DMS153 (cell line): ENCODE measurements at regions not wholly inside any gene's neighbourhood (a gene's known extent, or its start where the extent isn't known, plus 50 kb on each side); places are given as distances from the start of the nearest gene placed in this dataset.
"Not testable (repeated sequence)": the region's sequence is repeated elsewhere in the genome, so short reads cannot be mapped to it uniquely, and the experiment has no call there.

Experiments used
- DNase-seq: peaks from one replicate; lab custom pipeline; 2025; lab: John Stamatoyannopoulos, UW

- DNase-seq: no peak
These were observed 51.0 kb upstream of the IRX5 start for GRCh38 chr16:54879681-54880080.

- no peak for DNase-seq
These were observed 52.4 kb upstream of the IRX5 start for GRCh38 chr16:54878301-54878700.

GRCh38 chr16:54875443-54875842 is 55.2 kb upstream of the IRX5 start:
- DNase-seq: no peak

- not testable (repeated sequence) for DNase-seq
These were observed 56.8 kb upstream of the IRX5 start for GRCh38 chr16:54873716-54874373.

- DNase-seq: no peak
These were observed 57.6 kb upstream of the IRX5 start for GRCh38 chr16:54873071-54873470.

- no peak for DNase-seq
These were observed 60.5 kb upstream of the IRX5 start for GRCh38 chr16:54870151-54870550.

GRCh38 chr16:54867302-54867832 is 63.3 kb upstream of the IRX5 start:
- no peak for DNase-seq

GRCh38 chr16:54862529-54862928 is 68.1 kb upstream of the IRX5 start:
- no peak for DNase-seq

GRCh38 chr16:54856871-54857270 is 73.8 kb upstream of the IRX5 start:
- DNase-seq: no peak

GRCh38 chr16:54847609-54848008 is 83.1 kb upstream of the IRX5 start:
- DNase-seq: no peak

GRCh38 chr16:54847207-54847606 is 83.5 kb upstream of the IRX5 start:
- peak; percentile 81 for DNase-seq

GRCh38 chr16:54846766-54847165 is 83.9 kb upstream of the IRX5 start:
- DNase-seq: peak; percentile 54

GRCh38 chr16:54843424-54843750 is 87.3 kb upstream of the IRX5 start:
- DNase-seq: no peak

- DNase-seq: no peak
These were observed 87.8 kb upstream of the IRX5 start for GRCh38 chr16:54842743-54843423.

GRCh38 chr16:54829691-54830090 is 101.0 kb upstream of the IRX5 start:
- DNase-seq: no peak

- no peak for DNase-seq
These were observed 107.8 kb upstream of the IRX5 start for GRCh38 chr16:54822892-54823291.

GRCh38 chr16:54822492-54822891 is 108.2 kb upstream of the IRX5 start:
- no peak for DNase-seq

- DNase-seq: no peak
These were observed 108.9 kb upstream of the IRX5 start for GRCh38 chr16:54821731-54822130.

- no peak for DNase-seq
These were observed 112.6 kb upstream of the IRX5 start for GRCh38 chr16:54817940-54818574.

- DNase-seq: peak; percentile 16
These were observed 113.2 kb upstream of the IRX5 start for GRCh38 chr16:54817432-54817831.

- DNase-seq: no peak
These were observed 114.2 kb upstream of the IRX5 start for GRCh38 chr16:54816471-54816870.

- DNase-seq: no peak
These were observed 115.5 kb upstream of the IRX5 start for GRCh38 chr16:54815177-54815576.

- no peak for DNase-seq
These were observed 116.9 kb upstream of the IRX5 start for GRCh38 chr16:54813778-54814177.
